WTC11 (cell line): ENCODE measurements at regions not wholly inside any gene's neighbourhood (a gene's known extent, or its start where the extent isn't known, plus 50 kb on each side); places are given as distances from the start of the nearest gene placed in this dataset.

Experiments
- ARID4B ChIP-seq: sonication (generic); formaldehyde crosslinking; IDR thresholded peaks from 2 replicates; pipeline ENCODE4 v1.8.0; 2023; ENCODE audit warnings: missing genetic modification reagents, mild to moderate bottlenecking, borderline replicate concordance
- CTCF ChIP-seq: fragments of 200-600 bp; IDR thresholded peaks from 2 replicates; pipeline ENCODE4 v1.8.0; 2022; ENCODE audit warnings: antibody characterized with exemption
- JUN ChIP-seq: sonication (generic); formaldehyde crosslinking; IDR thresholded peaks from 2 replicates; pipeline ENCODE4 v1.8.0; 2023; ENCODE audit warnings: mild to moderate bottlenecking, missing genetic modification reagents
- MAX ChIP-seq: sonication (generic); formaldehyde crosslinking; IDR thresholded peaks from 2 replicates; pipeline ENCODE4 v1.8.0; 2022; ENCODE audit warnings: mild to moderate bottlenecking, missing genetic modification reagents
- NR3C1 ChIP-seq: sonication (generic); formaldehyde crosslinking; conservative IDR thresholded peaks from 2 replicates; pipeline ENCODE4 v1.8.1; 2023; ENCODE audit warnings: low read depth, mild to moderate bottlenecking, missing genetic modification reagents
- PRRX2 ChIP-seq: fragments of 250-450 bp; sonication (Bioruptor Pico); IDR thresholded peaks from 2 replicates; pipeline ENCODE4 v1.8.0; 2021; ENCODE audit warnings: mild to moderate bottlenecking
- USF2 ChIP-seq: sonication (generic); formaldehyde crosslinking; IDR thresholded peaks from 2 replicates; pipeline ENCODE4 v1.8.1; 2023; ENCODE audit warnings: mild to moderate bottlenecking, missing genetic modification reagents, moderate library complexity
- ZNF232 ChIP-seq: sonication (generic); formaldehyde crosslinking; IDR thresholded peaks from 2 replicates; pipeline ENCODE4 v1.8.0; 2022; ENCODE audit warnings: mild to moderate bottlenecking, missing genetic modification reagents

- no peak for TF ChIP-seq ARID4B
- no peak for TF ChIP-seq CTCF
- TF ChIP-seq JUN = no peak
- TF ChIP-seq ZNF232 (CRISPR knock-in tag) = no peak
- TF ChIP-seq USF2 (CRISPR knock-in tag) = no peak
- TF ChIP-seq PRRX2 = no peak
- no peak for TF ChIP-seq MAX
- TF ChIP-seq NR3C1 (CRISPR knock-in tag) = no peak
Observed at GRCh38 chr1:220430059-220430458, 97.9 kb upstream of the MARK1 start.
